ENCODE measurements at regions not wholly inside any gene's neighbourhood (a gene's known extent, or its start where the extent isn't known, plus 50 kb on each side); places are given as distances from the start of the nearest gene placed in this dataset.

GRCh38 chr5:18003312-18003711 lies 369.1 kb downstream of the TAF11L14 start:
- dilution Hi-C loops (cut with HindIII; ENCODE audit: low sequenced_read_pairs, unreplicated experiment), result no loop called here
- no peak overlapping the region for H2BK15ac ChIP-seq (ENCODE audit: low read depth, low read length)
- CTCF ChIA-PET, result no interaction called here

More at GRCh38 chr5:18003312-18003711, 369.1 kb downstream of the TAF11L14 start:
- Histone ChIP-seq H2AK5ac (ENCODE audit: low read depth, low read length) (no peak overlapping the region), H2BK20ac (ENCODE audit: low read depth, low read length) (no peak overlapping the region), H3K14ac (replicated peaks; ENCODE audit: low read depth, low read length) (no peak overlapping the region), H3K27me3 (ENCODE audit: control insufficient read depth, insufficient read depth, low read length) (no peaks in the 10 kb centered on the region), H4K91ac (ENCODE audit: insufficient read depth, low read depth, low read length) (no peak overlapping the region), H4K5ac (ENCODE audit: low read depth, low read length) (no peak overlapping the region), H3K4ac (ENCODE audit: low read depth, low read length) (no peak overlapping the region), H2BK5ac (ENCODE audit: low read depth, low read length, poor library complexity, severe bottlenecking) (no peak overlapping the region), H3K18ac (ENCODE audit: low read depth, low read length) (no peak overlapping the region), H3K9me3 (ENCODE audit: control insufficient read depth, insufficient read depth, low read length) (no peaks in the 10 kb centered on the region), H3K4me2 (ENCODE audit: low read depth, low read length) (no peak overlapping the region), H3K23ac (ENCODE audit: low read depth, low read length) (no peak overlapping the region), H3K27ac (ENCODE audit: insufficient read depth, low read length) (no peak overlapping the region), H2AFZ (replicated peaks; ENCODE audit: low read length, poor library complexity) (no peak overlapping the region), H3K36me3 (ENCODE audit: control insufficient read depth, insufficient read depth, low read length) (no peaks in the 10 kb centered on the region), H3K56ac (ENCODE audit: extremely low read depth, insufficient read depth, low read length) (no peak overlapping the region), H4K8ac (ENCODE audit: low read depth in 2 of 2, low read length in 2 of 2) (no peak overlapping the region), H3K9me1 (ENCODE audit: insufficient read depth, low read length) (no peaks in the 10 kb centered on the region), H2AK9ac (replicated peaks; ENCODE audit: low read depth, low read length, poor library complexity) (no peak overlapping the region), H2BK120ac (ENCODE audit: low read depth, low read length) (no peak overlapping the region), H3K9ac (ENCODE audit: low read depth, low read length) (no peak overlapping the region), H3K4me3 (ENCODE audit: insufficient read depth, low read depth, low read length) (no peak overlapping the region), H3K4me1 (ENCODE audit: control insufficient read depth, insufficient read depth, low read length) (no peaks in the 10 kb centered on the region), H3K79me1 (ENCODE audit: low read depth in 1 of 2, low read length in 2 of 2) (no peaks in the 10 kb centered on the region), H4K20me1 (ENCODE audit: insufficient read depth, low read length) (no peaks in the 10 kb centered on the region)
- POLR2A ChIA-PET (ENCODE audit: unreplicated experiment), result no interaction called here
- BruUV-seq (replicated peaks), result no TSS peak
- in situ Hi-C loops (cut with MboI; ENCODE audit: low sequenced_read_pairs) (no loop called here), intact Hi-C loops (cut with micrococcal nuclease) (no loop called here)
- TF ChIP-seq MXI1 (IDR thresholded peaks at IDR 0.05; ENCODE audit: borderline replicate concordance, low read depth, low read length) (no peak), MAFK (IDR thresholded peaks at IDR 0.05; ENCODE audit: low read depth, low read length) (no peak), NFE2L2 (IDR thresholded peaks at IDR 0.05; ENCODE audit: low read depth, low read length) (no peak), CEBPB (IDR thresholded peaks at IDR 0.05; ENCODE audit: low read depth, low read length) (no peak), RCOR1 (IDR thresholded peaks at IDR 0.05; ENCODE audit: insufficient replicate concordance, low read length) (no peak), RFX5 (IDR thresholded peaks at IDR 0.05; ENCODE audit: low read depth, low read length) (no peak), CTCF (conservative IDR thresholded peaks at IDR 0.05; ENCODE audit: low read depth, low read length) (no peak), BHLHE40 (IDR thresholded peaks at IDR 0.05; ENCODE audit: low read depth, low read length) (no peak), FOS (IDR thresholded peaks at IDR 0.05; ENCODE audit: low read depth, low read length) (no peak), ELK1 (IDR thresholded peaks at IDR 0.05; ENCODE audit: borderline replicate concordance, low read depth, low read length) (no peak), CHD1 (IDR thresholded peaks at IDR 0.05; ENCODE audit: low read depth, low read length) (no peak)
- DNase-seq, result no peak
- no peak for ATAC-seq (ENCODE audit: low read depth)

All from IMR-90 (cell line).